HCEC 1CT (cell line): ENCODE measurements at regions not wholly inside any gene's neighbourhood (a gene's known extent, or its start where the extent isn't known, plus 50 kb on each side); places are given as distances from the start of the nearest gene placed in this dataset.

Experiments
- DNase-seq: peaks from one replicate; pipeline ENCODE4 v3.0.0-alpha.2; 2017

GRCh38 chr19:32195706-32196610 lies 149.5 kb upstream of the ZNF507 start:
- no peak for DNase-seq

DNA sequence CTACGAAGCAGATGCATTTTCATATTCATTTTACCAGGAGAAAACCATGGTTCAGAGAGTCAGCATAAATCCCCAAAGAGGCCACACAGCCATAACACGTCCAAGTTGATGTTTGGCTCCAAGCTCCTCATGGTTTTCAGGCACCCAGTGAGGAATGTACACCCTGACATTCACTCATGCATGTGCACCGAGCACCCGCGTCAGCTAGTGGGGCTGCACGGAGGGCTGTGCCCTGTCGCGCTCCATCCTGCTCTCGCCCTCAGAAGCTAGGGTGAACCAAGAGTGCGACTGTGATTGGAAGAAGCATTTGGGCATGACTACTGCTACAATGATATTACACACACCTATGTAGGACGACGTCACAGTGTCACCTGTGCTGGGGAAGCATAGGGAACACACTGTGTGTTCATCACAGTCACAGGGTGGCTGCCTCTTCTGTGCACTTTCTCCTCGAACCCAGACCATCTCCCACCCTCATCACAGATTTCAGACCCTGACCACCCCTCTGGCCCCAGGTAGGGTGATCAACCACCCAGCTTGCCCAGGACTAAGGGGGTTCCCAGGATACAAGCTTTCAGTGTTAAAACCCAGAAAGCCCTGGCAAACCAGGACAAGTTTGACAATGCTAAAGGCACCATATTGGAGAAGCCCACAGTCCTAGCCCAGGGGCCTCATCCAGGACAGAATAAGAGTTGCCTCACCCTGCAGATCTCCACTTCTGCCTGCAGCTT lies 148.6 kb upstream of the ZNF507 start:
- DNase-seq: no peak

DNA sequence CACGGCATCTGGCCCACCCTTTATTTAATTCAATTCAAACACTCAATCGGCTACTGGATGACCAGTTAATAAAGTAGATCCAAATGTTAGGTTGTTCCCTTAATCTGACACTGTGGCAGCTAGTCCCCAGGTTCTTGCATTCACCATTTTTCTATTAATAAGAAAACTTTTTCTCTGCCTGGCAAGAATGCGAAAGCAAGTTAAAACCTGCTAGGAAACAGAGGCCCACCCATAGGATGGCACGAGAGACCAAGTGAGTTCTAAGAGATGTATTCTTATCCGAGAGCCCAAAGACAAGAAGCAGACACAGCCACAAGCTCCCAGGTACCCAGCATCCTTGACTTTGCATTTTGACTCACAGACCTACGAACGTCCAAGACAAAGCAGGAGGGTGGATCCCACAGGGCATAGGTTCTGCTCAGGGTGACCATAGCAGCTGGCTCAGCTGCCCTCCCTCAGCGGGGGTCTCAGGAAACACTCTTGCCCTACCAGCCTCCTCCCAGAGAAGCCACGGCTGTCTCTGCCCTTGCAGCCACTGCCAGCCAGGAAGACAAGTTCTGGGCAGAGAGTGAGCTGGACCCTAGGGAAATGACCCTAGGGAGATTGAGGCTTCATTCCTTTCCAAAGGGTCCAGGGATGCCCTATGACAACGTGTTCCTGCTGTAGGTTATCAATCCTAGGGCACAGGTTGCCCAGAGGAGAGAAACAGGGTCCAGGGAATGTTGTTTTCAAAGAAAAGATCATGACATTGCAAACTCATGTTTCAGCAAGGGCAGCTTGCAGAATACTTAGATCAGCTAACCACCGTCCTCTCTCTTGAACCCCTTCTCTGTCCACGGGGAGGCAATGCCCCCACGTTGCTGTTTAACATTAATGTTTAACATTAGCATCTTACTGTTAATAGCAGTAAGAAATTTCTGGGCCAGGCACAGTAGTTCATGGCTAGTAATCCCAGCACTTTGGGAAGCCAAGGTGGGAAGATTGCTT lies 147.2 kb upstream of the ZNF507 start:
- DNase-seq: no peak

DNA sequence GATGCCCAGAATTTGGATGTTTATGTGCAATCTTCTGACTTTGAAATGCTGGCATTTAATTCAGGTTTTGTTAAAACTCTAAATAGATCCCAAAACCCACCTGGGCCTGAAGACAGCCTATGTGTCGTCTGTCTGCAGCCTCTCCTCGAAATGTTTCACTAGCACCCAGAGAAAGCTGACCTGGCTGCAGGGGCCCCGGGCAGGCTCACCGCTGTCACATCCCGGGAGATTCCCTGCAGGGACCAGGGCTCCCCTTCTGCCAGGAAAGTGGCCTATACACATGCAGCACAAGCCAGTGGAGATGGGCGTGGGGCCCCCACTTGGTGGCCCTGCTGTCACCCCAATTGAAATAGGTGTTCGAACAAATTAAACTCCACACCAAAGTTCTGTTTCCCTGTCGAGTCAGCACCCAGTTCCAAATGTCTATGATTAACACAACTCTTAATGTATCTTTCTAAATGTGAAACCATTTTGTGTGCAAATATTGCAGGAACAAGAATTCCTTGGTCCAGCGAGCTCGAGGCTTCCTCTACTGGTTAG lies 145.8 kb upstream of the ZNF507 start:
- DNase-seq: no peak

GRCh38 chr19:32200312-32201038 lies 144.9 kb upstream of the ZNF507 start:
- no peak for DNase-seq

- DNase-seq: no peak
Measured at GRCh38 chr19:32201211-32201610, 144.2 kb upstream of the ZNF507 start.

DNA sequence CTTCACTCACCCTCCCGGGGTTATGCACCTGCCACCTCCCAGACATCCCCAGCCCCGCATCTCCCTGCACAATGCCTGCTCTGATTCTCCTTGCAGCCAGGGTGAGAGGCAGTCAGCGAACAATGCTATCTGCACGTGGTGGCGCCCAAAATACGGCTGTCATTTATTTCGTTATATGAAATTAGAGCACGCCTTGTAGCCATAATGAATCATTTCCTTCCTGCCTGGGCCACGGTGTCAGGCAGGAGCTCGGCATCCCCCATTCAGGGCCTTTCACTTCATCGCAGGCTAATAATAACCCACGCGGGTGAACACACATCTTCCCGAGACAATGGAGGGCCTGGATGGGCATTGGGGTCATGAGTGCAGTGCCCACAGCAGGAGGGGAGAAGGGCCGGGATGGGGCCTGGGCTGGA lies 143.8 kb upstream of the ZNF507 start:
- DNase-seq: no peak

DNA sequence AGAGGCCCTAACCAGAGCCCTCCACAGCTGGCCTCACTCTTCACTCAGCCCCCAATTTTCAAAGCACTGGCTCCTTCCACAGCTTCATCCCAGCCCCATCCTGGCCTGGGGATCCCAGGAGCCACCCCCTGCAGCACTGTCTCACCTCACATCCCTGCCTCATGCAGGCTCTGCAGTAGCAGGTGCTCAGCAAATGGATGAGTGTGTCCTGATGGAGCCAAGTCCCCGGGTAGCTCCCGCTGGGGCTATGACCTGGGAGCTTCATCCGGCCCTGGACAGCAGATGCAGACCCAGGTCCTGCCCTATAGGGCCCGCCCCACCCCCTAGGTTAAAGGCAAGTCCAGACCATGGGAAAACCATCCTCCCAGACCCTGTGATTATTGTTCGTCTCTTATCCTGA lies 143.2 kb upstream of the ZNF507 start:
- no peak for DNase-seq

DNA sequence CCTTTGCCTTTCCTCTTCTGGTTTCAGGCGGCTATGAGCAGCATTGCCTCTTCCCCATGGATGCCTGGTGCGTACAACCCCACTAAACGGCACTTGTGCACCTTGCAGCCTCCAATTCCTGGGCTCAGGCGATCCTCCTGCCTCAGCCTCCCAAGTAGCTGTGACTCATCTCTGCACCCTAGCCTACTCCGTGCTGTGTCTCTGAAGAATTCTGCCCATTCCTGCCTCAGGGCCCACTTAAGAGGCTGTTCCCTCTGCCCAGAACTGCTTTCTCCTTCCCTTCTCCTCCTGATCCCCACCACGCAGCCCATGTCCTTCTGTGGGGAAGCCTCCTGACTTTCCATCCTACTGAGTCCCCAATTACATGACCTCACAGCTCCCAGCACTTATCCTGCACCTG lies 142.2 kb upstream of the ZNF507 start:
- DNase-seq: no peak

- no peak for DNase-seq
Measured at GRCh38 chr19:32206065-32206464, 139.3 kb upstream of the ZNF507 start.

GRCh38 chr19:32208060-32208459 lies 137.3 kb upstream of the ZNF507 start:
- no peak for DNase-seq

DNA sequence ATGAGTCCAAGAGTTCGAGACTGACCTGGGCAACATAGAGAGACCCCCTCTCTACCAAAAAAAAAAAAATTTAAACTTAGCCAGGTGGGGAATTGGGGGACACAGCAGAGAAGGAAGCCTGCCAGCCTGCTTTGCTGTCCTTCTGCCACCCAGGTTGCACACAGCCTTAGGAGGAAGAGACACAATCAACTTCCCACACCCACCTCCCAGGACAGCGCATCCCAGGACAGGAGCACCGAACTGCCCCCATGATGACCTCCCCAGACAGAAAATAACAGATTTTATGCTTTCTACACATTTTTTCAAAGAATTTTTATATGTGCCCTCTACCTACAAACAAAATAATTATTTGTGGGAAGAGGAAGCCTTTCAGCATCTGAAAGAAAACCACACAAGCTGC lies 126.0 kb upstream of the ZNF507 start:
- DNase-seq: no peak

DNA sequence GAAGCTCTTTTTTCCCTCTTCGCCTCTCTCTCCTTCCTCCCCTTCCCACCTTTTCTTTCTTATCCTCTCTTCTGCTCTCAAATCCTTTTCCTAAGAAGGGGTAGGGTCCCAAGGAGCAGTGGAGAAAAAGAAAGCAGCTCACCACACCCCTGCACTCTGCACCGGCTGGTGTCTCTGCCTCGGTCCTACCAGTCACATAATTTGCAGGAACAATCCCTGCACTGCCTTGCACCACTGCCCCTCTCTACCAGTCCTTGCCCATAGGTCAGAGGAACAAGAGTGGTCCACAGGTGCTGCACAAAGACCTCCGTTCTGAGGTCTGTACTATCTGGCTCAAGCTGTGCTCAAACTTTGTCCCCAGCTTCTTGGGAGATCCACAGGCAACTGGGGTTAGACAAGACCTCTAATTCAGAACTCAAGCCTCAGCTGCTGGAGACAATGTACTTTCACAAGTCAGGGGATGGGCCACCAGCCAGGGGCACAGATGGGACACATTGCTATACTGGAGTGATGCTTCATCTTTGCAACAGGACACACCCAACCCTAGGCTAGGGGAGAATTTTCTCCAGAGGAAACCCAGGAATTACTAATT lies 125.4 kb upstream of the ZNF507 start:
- DNase-seq: no peak

DNA sequence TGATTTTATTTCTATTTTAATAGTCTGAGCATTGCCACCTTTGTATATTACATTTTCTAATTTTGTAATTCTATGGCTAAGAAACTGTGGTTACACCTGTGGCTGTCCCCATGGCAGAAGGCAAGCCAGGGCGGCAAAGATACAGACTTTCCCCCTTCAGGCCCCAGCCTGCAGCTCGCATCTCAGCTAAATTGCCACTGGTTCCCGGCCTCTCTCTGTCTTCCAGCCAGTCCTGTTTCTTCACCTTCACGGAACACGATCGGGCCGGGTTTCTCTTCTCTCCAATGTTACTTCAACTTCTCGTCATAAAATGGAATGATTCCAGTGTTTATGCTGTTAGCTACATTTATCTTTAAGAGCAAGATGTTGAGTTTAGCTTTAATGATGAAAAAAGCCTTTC lies 124.5 kb upstream of the ZNF507 start:
- no peak for DNase-seq

- DNase-seq: no peak
Measured at GRCh38 chr19:32222556-32222955, 122.9 kb upstream of the ZNF507 start.

GRCh38 chr19:32223106-32223505 lies 122.3 kb upstream of the ZNF507 start:
- no peak for DNase-seq

DNA sequence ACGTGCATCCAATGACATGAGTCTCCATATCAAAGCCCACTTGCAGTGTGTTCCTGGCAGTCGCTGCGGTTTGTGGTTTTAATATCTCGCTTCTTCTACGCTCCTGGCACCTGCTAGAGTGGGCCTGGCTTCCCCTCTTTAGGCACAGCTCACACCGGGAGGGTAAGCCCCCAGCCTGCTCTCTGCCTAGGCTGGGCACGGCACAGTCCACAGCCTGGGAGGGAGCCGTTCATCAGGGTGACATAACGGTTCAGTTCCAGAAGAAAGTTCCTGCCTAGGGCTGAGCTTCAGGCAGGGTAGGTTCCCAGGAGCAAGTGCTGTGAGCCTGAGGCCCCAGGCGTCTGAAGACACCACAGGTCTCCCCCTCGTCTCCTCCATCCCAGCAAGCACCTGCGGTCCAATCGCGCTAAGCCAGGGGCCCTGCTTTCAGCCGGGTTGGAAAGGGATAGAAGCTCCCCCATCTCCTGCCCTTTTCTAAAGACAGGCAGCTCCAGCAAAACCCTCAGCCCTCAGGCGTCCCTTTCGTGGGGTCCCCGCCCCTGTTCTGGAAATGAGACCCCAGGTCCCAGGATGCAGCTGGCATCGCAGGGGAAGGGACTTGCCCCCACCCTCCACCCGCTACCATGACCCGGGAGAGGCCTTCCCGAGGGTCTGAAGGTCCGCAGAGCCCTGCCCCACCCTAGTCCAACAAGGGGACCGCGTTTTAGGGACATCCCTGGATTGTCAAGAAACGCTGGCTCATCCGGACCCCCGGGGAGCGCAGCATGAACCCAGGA lies 121.6 kb upstream of the ZNF507 start:
- no peak for DNase-seq

- no peak for DNase-seq
Measured at GRCh38 chr19:32224371-32225244, 120.8 kb upstream of the ZNF507 start.

DNA sequence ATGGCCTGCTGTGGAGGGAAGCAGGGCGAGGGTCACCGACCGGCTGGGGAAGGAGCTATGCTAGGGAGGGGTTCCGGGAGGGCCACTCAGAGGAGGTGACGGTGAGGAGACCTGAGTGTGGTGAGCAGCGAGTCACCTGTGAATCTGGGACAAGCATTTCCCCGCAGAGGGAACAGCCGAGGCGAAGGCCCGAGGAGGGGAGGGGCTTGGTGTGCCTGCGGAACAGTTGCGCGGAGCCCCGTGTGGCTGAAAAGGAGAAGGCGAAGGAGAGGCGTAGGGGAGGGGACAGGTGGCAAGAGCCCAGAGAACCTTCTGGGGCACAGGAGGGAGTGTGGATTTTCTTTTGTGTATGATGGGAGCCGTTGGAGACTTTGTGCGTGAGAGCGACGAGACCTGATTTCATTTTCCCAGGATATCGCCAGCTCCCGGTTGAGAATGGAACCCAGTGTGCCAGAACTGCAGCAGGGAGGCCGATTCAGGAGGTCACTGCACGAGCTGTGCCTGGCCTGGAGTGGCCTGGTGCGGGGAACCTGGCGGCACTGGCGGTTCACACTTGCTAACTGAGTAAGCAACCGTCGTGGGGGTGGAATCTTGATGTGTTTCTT lies 117.7 kb upstream of the ZNF507 start:
- DNase-seq: no peak
